Activated naive CD8-positive, alpha-beta T cell treated with anti-CD3 and anti-CD28 coated beads, Interleukin-2, amount 10 ng/mL, durations not matched to agents 7 days and 5 days (primary cell): ENCODE measurements at regions not wholly inside any gene's neighbourhood (a gene's known extent, or its start where the extent isn't known, plus 50 kb on each side); places are given as distances from the start of the nearest gene placed in this dataset.

Experiments used
- ATAC-seq: fragments of 150-1000 bp; cut with Tn5 transposase; one replicate; pipeline ENCODE4 v1.10.0; 2021; ENCODE audit warnings: low read depth, moderate library complexity
- POLR2A ChIA-PET: fragments of 350-600 bp; sonication (Branson Sonifier 250); formaldehyde crosslinking; loops from one replicate; lab custom pipeline; 2021; ENCODE audit warnings: antibody characterized with exemption; lab: Charles Lee
- DNase-seq: peaks from one replicate; pipeline ENCODE4 v3.0.0; 2021
- H3K27ac Mint-ChIP-seq: one replicate; pipeline ENCODE4 v1.8.0; 2022; ENCODE audit warnings: mild to moderate bottlenecking, mixed read lengths
- H3K27me3 Mint-ChIP-seq: one replicate; pipeline ENCODE4 v1.8.0; 2022; ENCODE audit warnings: mild to moderate bottlenecking, moderate library complexity, mixed read lengths
- H3K36me3 Mint-ChIP-seq: one replicate; pipeline ENCODE4 v1.8.0; 2021; ENCODE audit warnings: mild to moderate bottlenecking, mixed read lengths
- H3K4me1 Mint-ChIP-seq: one replicate; pipeline ENCODE4 v1.8.0; 2021; ENCODE audit warnings: mixed read lengths
- H3K4me3 Mint-ChIP-seq: one replicate; pipeline ENCODE4 v1.8.0; 2022; ENCODE audit warnings: mild to moderate bottlenecking, moderate library complexity, mixed read lengths
- H3K9me3 Mint-ChIP-seq: one replicate; pipeline ENCODE4 v1.8.0; 2021; ENCODE audit warnings: mixed read lengths

DNA sequence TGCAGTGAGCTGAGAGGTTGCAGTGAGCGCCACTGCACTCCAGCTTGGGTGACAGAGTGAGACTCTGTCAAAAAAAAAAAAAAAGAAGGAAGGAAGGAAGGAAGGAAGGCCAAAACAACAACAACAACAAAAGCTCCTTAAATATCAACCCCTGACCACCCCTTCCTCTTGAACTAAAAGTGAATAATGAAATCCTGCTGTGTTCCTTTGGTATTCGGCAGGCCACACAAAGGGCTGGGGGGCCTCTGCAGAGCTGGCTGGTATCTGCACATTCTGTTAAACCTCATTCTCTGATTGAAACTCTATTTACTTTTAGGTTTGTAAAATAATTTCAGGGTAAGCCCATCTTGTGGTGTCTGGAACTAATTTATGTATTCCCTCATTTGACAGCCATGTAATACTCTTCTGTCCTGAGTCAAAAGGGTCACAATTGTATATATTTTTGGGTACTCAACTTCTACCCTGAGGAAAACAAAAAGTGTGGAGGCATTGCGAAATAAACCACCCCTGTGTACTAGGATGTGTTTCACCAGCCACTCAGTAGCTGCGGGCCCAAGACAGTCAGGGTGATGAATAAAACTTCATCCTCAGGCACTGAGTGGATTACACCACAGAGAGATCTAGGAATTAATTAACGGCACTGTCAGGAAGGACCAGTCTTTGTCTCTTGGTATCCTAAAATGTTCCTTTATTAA is 446.4 kb upstream of the PFKP start:
- no peak overlapping the region for H3K4me3 Mint-ChIP-seq
- no peaks in the 10 kb centered on the region for H3K4me1 Mint-ChIP-seq
- H3K9me3 Mint-ChIP-seq, result no peaks in the 10 kb centered on the region
- POLR2A ChIA-PET, result no interaction called here
- no peaks in the 10 kb centered on the region for H3K27me3 Mint-ChIP-seq
- no peaks in the 10 kb centered on the region for H3K36me3 Mint-ChIP-seq
- ATAC-seq (no peak), DNase-seq (no peak)
- H3K27ac Mint-ChIP-seq, result no peak overlapping the region

DNA sequence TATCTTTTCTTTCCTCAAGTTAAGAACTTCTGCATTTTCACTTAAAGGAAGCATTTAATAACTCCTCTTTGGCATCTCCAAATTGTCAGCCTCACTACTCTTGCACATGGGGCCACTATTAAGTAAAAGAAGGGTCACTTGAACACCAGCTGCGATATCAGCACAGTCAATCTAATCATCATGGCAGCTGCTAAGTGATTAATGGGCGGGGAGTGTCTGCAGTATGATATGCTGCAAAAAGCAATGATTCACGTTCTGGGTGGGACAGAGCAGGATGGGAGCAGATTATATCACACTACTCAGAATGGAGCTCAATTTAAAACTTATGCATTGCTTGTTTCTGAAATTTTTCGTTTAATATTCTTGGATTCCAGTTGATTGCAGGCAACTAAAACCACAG is 447.4 kb upstream of the PFKP start:
- POLR2A ChIA-PET, result no interaction called here
- H3K4me1 Mint-ChIP-seq, result no peaks in the 10 kb centered on the region
- H3K36me3 Mint-ChIP-seq, result no peaks in the 10 kb centered on the region
- ATAC-seq (no peak), DNase-seq (no peak)
- H3K27ac Mint-ChIP-seq, result no peak overlapping the region
- H3K4me3 Mint-ChIP-seq, result no peak overlapping the region
- H3K27me3 Mint-ChIP-seq, result no peaks in the 10 kb centered on the region
- no peaks in the 10 kb centered on the region for H3K9me3 Mint-ChIP-seq

DNA sequence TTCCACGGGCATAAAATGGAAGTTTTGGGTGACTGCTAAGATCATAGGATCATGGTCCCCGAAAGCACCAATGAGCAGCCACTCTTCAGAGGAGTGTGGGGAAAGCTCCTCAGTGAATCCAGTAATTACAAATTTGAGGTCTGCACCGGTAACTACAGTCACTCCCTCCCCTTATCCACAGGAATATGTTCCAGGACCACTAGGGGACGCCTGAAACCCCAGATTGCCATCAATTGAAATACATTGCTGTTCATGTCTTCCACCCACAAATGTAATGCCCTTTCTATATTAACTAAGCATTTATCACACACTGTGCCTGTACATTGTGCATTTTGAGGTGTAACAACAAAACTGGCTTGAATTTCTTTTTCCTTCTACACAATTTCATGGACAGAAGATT is 447.9 kb upstream of the PFKP start:
- Mint-ChIP-seq H3K9me3 (no peaks in the 10 kb centered on the region), H3K27me3 (no peaks in the 10 kb centered on the region), H3K36me3 (no peaks in the 10 kb centered on the region), H3K4me1 (no peaks in the 10 kb centered on the region), H3K27ac (no peak overlapping the region), H3K4me3 (no peak overlapping the region)
- ATAC-seq (no peak), DNase-seq (no peak)
- POLR2A ChIA-PET, result no interaction called here

DNA sequence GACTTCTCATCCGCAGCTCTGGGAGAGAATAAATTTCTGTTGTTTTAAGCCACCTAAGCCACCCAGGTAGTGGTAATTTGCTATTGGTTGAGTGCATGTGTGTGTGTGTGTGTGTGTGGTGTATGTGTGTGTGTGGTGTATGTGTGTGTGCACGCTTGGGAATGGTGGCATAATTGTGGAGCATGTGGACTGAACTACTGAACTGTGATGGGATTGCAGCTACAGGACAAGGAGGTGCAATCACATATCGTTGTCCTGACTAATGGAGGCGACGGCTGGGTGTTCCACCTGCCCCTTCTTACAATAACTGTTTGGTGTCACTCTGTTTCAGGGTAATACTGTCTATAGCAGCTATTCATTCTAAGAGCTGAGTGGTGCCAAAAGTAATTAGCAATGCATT is 448.7 kb upstream of the PFKP start:
- Mint-ChIP-seq H3K9me3 (no peaks in the 10 kb centered on the region), H3K4me3 (no peak overlapping the region), H3K27me3 (no peaks in the 10 kb centered on the region), H3K36me3 (no peaks in the 10 kb centered on the region), H3K4me1 (no peaks in the 10 kb centered on the region), H3K27ac (no peak overlapping the region)
- POLR2A ChIA-PET, result no interaction called here
- no peak for DNase-seq
- ATAC-seq, result no peak

DNA sequence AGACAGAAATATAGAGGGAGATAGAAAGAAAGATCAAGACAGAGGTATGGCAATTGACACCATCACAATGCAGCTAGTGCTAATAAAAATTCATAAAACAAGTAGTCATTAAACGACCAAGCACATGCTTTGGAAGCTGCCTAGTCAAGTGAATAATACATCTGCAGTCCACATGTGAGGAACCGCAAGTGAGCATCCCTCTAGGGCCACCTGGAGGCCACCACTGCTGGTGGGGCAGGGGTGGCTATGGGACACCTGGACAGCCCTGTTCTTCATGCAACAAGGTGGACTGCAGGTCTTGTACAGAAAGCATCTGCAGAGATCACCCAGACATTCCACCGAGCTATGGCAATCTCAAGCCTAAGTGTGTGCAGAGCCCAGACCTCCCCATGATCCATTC is 451.1 kb upstream of the PFKP start:
- ATAC-seq (no peak), DNase-seq (no peak)
- no peaks in the 10 kb centered on the region for H3K27me3 Mint-ChIP-seq
- no peaks in the 10 kb centered on the region for H3K9me3 Mint-ChIP-seq
- POLR2A ChIA-PET, result no interaction called here
- no peaks in the 10 kb centered on the region for H3K4me1 Mint-ChIP-seq
- no peak overlapping the region for H3K4me3 Mint-ChIP-seq
- H3K27ac Mint-ChIP-seq, result no peak overlapping the region
- H3K36me3 Mint-ChIP-seq, result no peaks in the 10 kb centered on the region

DNA sequence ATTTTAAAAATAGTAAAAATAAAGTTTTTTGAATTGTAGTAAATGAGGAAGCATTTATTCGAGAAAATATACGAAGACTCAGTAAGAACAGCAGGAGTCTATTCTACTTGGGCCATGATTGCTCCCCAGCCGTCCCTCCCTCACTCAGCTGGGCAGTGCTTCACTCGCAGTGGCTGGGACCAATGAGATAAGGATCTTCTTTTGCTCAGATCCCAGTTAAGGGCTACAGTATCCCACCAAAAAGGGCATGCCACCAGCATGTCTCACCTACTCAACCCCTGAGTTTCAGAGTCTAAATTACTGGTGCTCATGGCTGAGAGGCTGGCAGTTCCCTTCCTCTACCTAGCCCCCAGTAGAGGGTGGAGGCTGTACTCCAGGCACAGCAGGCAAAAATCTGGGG is 455.7 kb upstream of the PFKP start:
- no peaks in the 10 kb centered on the region for H3K4me1 Mint-ChIP-seq
- H3K27me3 Mint-ChIP-seq, result no peaks in the 10 kb centered on the region
- ATAC-seq, result no peak
- H3K36me3 Mint-ChIP-seq, result no peaks in the 10 kb centered on the region
- POLR2A ChIA-PET, result no interaction called here
- H3K4me3 Mint-ChIP-seq, result no peak overlapping the region
- H3K27ac Mint-ChIP-seq, result no peak overlapping the region
- no peaks in the 10 kb centered on the region for H3K9me3 Mint-ChIP-seq
- no peak for DNase-seq

DNA sequence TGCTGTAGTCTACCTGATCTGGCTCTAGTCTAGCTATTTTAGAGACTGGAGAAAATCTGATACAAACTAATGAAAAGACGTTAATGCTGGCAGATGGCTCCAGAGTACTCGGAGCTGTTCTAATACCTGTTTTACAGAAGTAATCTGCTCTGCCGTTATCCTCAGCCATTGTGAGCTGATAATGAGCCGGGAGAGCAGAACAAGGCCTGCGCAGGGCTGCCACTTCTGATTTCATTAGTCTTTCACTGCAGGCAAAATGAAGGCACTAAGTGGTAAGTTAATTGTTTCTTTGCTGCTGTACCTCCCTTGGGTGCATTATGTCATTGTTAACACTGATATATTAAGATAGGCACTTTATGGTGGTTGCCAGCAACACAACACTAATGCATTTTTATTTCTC is 456.4 kb upstream of the PFKP start:
- H3K27ac Mint-ChIP-seq, result no peak overlapping the region
- H3K27me3 Mint-ChIP-seq, result no peaks in the 10 kb centered on the region
- DNase-seq (no peak), ATAC-seq (no peak)
- POLR2A ChIA-PET, result no interaction called here
- H3K36me3 Mint-ChIP-seq, result no peaks in the 10 kb centered on the region
- H3K9me3 Mint-ChIP-seq, result no peaks in the 10 kb centered on the region
- no peak overlapping the region for H3K4me3 Mint-ChIP-seq
- no peaks in the 10 kb centered on the region for H3K4me1 Mint-ChIP-seq

DNA sequence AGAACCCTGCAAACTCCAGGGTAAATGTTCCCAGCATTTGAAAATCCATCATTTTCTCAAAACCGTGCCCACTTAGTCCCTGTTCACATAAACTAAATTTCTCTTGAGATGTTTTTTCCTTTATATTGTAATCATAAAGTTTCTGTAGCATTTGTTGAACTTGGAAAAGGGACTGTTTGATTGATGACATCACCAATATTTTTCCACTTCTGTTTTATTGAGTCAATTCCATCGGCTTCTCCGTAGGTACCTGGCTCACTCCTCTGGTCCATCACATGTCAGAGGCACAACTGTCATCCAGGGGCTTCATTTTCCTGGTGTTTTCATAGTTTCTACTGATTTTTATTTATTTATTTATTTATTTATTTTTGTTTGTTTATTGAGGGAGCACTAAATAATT is 462.5 kb upstream of the PFKP start:
- Mint-ChIP-seq H3K27me3 (no peaks in the 10 kb centered on the region), H3K9me3 (no peaks in the 10 kb centered on the region), H3K27ac (no peak overlapping the region), H3K4me1 (no peaks in the 10 kb centered on the region), H3K4me3 (no peak overlapping the region), H3K36me3 (no peaks in the 10 kb centered on the region)
- DNase-seq (no peak), ATAC-seq (no peak)
- POLR2A ChIA-PET, result no interaction called here

DNA sequence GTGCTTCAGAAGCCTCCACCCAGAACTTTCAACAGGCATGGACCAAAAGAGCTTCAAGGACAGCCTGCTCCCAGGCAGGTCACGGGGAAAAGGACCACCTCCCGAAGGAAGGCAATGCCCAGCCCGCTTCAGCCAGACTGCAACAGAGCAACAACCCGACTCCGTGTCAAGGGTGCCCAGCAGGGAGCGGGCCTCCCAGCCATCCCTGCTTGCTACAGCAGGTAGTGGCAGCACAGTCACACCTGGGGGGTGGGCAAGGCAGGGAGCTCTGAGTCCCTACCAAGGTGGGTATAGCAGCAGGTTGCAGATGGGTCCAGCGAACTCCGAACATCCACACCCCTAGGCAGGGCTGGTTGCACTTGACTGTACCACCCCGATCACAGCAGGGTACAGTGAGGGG is 467.8 kb upstream of the PFKP start:
- no peak overlapping the region for H3K4me3 Mint-ChIP-seq
- POLR2A ChIA-PET, result no interaction called here
- no peak overlapping the region for H3K27ac Mint-ChIP-seq
- no peaks in the 10 kb centered on the region for H3K4me1 Mint-ChIP-seq
- ATAC-seq, result no peak
- no peaks in the 10 kb centered on the region for H3K27me3 Mint-ChIP-seq
- DNase-seq, result no peak
- no peaks in the 10 kb centered on the region for H3K9me3 Mint-ChIP-seq
- no peaks in the 10 kb centered on the region for H3K36me3 Mint-ChIP-seq

DNA sequence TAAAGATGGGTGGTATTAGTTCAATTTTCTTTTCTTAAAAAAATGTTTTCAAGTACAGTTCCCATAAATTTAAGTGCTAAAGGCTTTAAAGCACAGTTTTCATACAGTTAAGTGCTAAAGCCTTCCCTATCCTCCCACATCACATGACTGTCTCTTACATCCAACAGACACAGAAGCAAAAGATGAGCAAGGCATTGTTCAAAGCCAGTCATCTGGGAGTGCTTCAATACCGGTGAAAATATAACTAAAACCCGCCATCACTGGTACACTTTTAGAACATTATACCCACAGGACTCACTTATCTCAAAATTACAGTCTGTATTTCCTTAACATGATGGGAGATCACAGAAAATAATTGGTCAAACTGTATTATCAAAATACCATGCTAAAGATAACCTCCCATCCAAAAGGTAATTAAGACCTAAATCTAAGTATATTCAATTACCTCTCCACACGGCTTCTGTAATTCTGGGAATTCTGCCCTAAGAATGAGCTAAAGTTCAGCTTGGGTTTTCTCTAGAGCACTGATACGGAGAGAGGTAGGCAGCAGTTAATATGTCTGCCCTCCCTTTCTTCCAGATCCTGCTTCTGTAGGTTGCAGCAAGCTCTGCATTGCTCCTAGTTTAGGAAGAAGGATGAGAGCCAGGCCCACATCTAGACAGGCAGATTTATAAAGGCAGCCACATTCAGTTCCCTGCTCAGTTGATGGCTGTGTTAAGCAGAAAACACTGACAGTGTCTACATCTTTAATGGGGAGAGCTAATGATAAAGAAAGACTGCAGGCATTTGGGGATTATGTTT is 474.8 kb upstream of the PFKP start:
- H3K4me3 Mint-ChIP-seq, result no peak overlapping the region
- no peaks in the 10 kb centered on the region for H3K9me3 Mint-ChIP-seq
- no peak overlapping the region for H3K27ac Mint-ChIP-seq
- ATAC-seq (no peak), DNase-seq (no peak)
- POLR2A ChIA-PET, result no interaction called here
- H3K27me3 Mint-ChIP-seq, result no peaks in the 10 kb centered on the region
- H3K36me3 Mint-ChIP-seq, result no peaks in the 10 kb centered on the region
- H3K4me1 Mint-ChIP-seq, result no peaks in the 10 kb centered on the region

DNA sequence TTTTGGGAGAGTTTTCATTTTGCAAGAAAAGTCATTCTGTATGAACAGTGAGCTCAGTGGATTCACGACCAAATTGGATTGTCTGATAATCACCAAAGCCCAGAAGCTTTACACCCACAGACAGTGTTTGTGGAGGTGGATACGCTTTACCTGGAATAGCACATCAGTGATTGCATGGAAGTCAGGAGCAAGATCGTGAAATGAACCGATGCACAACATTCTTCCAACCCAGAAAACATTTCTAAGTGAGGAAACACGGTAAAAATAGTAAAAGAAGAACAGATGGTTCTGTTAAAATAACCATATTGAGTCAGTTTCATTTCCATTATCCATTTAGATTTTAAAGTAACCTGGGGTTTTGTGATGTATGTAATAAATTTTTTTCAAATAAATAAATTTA is 478.2 kb upstream of the PFKP start:
- H3K9me3 Mint-ChIP-seq, result no peaks in the 10 kb centered on the region
- DNase-seq (no peak), ATAC-seq (no peak)
- no peaks in the 10 kb centered on the region for H3K27me3 Mint-ChIP-seq
- no peaks in the 10 kb centered on the region for H3K36me3 Mint-ChIP-seq
- H3K27ac Mint-ChIP-seq, result no peak overlapping the region
- H3K4me3 Mint-ChIP-seq, result no peak overlapping the region
- no peaks in the 10 kb centered on the region for H3K4me1 Mint-ChIP-seq
- POLR2A ChIA-PET, result no interaction called here

DNA sequence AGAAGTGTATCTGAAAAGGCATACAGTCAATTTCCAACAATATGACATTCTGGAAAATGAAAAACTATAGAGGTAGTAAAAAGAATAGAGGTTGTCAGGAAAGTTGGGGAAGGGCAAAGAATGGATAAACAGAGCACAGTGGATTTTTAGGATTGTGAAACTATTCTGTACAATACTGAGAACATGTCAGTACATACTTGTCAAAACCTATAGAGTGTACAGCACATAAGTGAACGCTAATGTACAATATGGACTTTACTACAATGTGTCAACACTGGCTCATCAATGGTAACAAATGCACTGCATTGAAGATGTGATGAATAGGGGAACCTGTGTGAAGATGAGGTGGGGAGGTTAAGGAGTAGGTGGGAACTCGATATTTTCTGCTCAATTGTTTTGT is 483.0 kb upstream of the PFKP start:
- Mint-ChIP-seq H3K4me1 (no peaks in the 10 kb centered on the region), H3K9me3 (no peaks in the 10 kb centered on the region), H3K36me3 (no peaks in the 10 kb centered on the region), H3K27ac (no peak overlapping the region), H3K4me3 (no peak overlapping the region), H3K27me3 (no peaks in the 10 kb centered on the region)
- DNase-seq (no peak), ATAC-seq (no peak)
- POLR2A ChIA-PET, result no interaction called here

DNA sequence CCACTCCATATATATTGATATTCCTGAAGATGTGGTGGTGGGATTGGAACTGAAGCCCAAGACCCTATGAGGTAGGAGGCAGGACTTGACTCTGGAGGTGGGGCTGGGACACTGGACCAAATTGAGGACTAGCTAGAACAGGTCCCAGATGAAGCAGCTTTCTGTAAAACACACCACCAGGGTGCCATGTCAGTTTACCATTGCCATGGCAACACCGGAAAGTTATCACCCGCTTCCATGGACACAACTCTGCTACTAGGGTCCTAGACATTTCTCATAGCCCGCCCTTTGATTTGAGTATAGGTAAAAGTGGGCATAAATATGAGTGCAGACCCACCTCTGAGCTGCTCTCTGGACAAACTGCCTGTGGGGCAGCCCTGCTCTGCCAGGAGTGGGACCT is 490.5 kb upstream of the PFKP start:
- Mint-ChIP-seq H3K27me3 (no peaks in the 10 kb centered on the region), H3K4me3 (no peak overlapping the region), H3K36me3 (no peaks in the 10 kb centered on the region), H3K9me3 (no peaks in the 10 kb centered on the region), H3K27ac (no peak overlapping the region), H3K4me1 (no peaks in the 10 kb centered on the region)
- DNase-seq, result no peak
- POLR2A ChIA-PET, result no interaction called here
- ATAC-seq, result no peak

DNA sequence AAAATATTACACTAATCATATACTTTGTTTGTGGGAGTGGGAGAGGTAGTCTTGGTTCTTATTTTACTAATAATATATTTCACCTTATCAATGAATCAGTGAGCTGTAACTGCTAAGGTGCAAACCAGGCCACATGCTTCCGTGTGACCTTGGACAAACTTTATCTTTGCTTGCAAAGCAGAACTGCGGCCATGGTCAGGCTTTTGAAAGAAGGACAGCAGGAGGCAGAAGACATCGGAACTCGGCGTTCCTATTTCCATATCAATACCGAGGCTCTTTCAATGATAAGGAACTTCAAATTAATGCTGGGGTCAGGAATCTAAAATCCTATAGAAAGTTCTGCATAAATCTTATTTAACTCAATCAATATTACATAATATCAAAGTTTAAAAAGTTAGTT is 491.9 kb upstream of the PFKP start:
- POLR2A ChIA-PET, result no interaction called here
- H3K27ac Mint-ChIP-seq, result no peak overlapping the region
- no peaks in the 10 kb centered on the region for H3K36me3 Mint-ChIP-seq
- no peaks in the 10 kb centered on the region for H3K9me3 Mint-ChIP-seq
- H3K4me3 Mint-ChIP-seq, result no peak overlapping the region
- ATAC-seq (no peak), DNase-seq (no peak)
- no peaks in the 10 kb centered on the region for H3K27me3 Mint-ChIP-seq
- H3K4me1 Mint-ChIP-seq, result no peaks in the 10 kb centered on the region
